ENCODE measurements at regions not wholly inside any gene's neighbourhood (a gene's known extent, or its start where the extent isn't known, plus 50 kb on each side); places are given as distances from the start of the nearest gene placed in this dataset.

DNA sequence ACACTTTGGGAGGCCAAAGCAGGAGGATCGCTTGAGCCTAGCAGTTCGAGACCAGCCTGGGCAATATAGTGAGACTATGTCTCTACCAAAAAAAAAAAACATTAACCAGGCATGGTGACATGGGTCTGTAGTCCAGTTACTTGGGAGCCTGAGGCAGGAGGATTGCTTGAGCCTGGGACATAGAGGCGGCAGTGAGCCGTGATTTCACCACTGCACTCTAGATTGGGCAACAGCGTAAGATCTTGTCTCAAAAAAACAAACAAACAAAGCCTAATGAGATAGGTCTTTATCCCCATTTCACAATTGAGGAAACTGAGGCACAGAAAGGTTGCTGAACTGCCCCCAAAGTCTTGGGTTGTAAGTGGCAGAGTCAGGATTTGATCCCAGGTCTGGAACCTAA is 70.5 kb upstream of the RAD23B start:
- TF ChIP-seq, protein P1, sequence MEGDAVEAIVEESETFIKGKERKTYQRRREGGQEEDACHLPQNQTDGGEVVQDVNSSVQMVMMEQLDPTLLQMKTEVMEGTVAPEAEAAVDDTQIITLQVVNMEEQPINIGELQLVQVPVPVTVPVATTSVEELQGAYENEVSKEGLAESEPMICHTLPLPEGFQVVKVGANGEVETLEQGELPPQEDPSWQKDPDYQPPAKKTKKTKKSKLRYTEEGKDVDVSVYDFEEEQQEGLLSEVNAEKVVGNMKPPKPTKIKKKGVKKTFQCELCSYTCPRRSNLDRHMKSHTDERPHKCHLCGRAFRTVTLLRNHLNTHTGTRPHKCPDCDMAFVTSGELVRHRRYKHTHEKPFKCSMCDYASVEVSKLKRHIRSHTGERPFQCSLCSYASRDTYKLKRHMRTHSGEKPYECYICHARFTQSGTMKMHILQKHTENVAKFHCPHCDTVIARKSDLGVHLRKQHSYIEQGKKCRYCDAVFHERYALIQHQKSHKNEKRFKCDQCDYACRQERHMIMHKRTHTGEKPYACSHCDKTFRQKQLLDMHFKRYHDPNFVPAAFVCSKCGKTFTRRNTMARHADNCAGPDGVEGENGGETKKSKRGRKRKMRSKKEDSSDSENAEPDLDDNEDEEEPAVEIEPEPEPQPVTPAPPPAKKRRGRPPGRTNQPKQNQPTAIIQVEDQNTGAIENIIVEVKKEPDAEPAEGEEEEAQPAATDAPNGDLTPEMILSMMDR (IDR thresholded peaks at IDR 0.05) = no peak
- no peak for DNase-seq
- Histone ChIP-seq H3K9me3 (no peaks in the 10 kb centered on the region), H3K36me3 (no peaks in the 10 kb centered on the region), H3K27ac (no peak overlapping the region), H3K4me1 (no peaks in the 10 kb centered on the region), H3K4me3 (no peak overlapping the region), H3K27me3 (no peaks in the 10 kb centered on the region), H3K9ac (ENCODE audit: low read depth in 2 of 2, low read length in 2 of 2) (no peak overlapping the region)
- intact Hi-C loops (cut with DNase I) = no loop called here

DNA sequence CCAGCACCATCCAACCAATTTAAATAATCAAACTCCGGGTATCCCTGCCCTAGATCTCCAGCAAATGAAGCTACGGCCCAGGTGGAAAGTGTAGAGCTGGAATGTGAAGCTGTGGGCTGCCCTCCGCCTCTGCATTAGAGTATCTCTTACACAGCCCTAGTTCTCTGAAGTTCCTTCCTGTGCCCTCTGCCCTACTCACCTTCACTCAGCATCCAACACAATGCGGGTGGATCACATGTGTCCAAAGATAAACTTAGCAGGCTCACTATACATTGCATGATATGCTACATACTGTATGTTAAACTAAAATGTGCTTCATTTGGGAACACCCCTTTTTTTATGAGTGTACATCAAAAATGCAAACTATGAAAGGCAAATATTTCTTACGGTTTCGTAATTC is 70.0 kb upstream of the RAD23B start:
- Histone ChIP-seq H3K9ac (ENCODE audit: low read depth in 2 of 2, low read length in 2 of 2) (no peak overlapping the region), H3K27ac (no peak overlapping the region), H3K9me3 (no peaks in the 10 kb centered on the region), H3K4me3 (no peak overlapping the region), H3K36me3 (no peaks in the 10 kb centered on the region), H3K27me3 (no peaks in the 10 kb centered on the region), H3K4me1 (no peaks in the 10 kb centered on the region)
- no peak for DNase-seq
- TF ChIP-seq, protein P1 (IDR thresholded peaks at IDR 0.05) = no peak
- intact Hi-C loops (cut with DNase I) = no loop called here

DNA sequence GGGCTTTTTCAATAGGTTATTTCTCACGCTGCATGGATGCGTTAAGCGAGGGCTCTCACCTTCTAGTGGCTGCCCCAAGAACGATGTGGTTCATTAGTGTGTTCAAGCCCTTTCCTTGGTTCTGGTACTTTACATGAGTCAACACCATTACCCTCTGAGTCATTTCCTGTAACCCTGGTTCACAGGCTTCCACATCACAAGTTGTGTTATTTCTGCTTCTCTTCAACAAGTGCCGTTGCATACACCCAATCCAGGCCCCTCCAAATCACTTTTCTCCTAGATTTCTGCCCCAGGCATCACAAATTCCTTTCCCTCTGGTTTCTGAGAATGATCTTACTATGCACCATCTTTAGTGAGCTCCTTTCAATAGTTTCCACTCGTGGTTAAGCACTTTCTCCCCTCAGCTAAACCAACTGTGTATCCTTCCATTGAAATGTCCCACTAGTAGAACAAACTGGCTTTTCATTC is 69.5 kb upstream of the RAD23B start:
- no peak for DNase-seq
- H3K4me3 ChIP-seq = no peak overlapping the region
- no peaks in the 10 kb centered on the region for H3K27me3 ChIP-seq
- H3K9me3 ChIP-seq = no peaks in the 10 kb centered on the region
- no peak overlapping the region for H3K27ac ChIP-seq
- intact Hi-C loops (cut with DNase I) = no loop called here
- TF ChIP-seq, protein P1 (IDR thresholded peaks at IDR 0.05) = no peak
- no peak overlapping the region for H3K9ac ChIP-seq (ENCODE audit: low read depth in 2 of 2, low read length in 2 of 2)
- H3K36me3 ChIP-seq = no peaks in the 10 kb centered on the region
- H3K4me1 ChIP-seq = no peaks in the 10 kb centered on the region

DNA sequence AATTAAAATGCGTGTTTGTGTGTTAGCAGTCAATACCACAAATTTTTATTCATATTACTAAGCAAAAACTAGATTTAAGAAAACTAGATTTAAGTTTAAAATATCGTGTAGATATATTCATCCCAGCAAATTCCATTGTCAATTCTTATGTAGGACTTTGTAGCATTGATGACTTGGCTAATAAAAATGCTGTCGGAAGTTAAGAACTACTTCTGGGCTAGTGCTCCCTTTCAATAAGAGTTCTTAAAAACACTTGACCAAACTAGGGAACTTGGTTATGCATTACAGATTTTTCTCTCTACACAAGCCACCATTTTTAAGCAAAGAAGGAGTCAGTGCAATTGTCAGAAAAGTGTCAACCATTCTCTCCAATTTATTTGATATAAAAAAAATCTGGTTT is 68.7 kb upstream of the RAD23B start:
- Histone ChIP-seq H3K9ac (ENCODE audit: low read depth in 2 of 2, low read length in 2 of 2) (no peak overlapping the region), H3K9me3 (no peaks in the 10 kb centered on the region), H3K36me3 (no peaks in the 10 kb centered on the region), H3K27ac (no peak overlapping the region), H3K4me3 (no peak overlapping the region), H3K27me3 (no peaks in the 10 kb centered on the region), H3K4me1 (no peaks in the 10 kb centered on the region)
- TF ChIP-seq, protein P1 (IDR thresholded peaks at IDR 0.05) = no peak
- DNase-seq = no peak
- intact Hi-C loops (cut with DNase I) = no loop called here

DNA sequence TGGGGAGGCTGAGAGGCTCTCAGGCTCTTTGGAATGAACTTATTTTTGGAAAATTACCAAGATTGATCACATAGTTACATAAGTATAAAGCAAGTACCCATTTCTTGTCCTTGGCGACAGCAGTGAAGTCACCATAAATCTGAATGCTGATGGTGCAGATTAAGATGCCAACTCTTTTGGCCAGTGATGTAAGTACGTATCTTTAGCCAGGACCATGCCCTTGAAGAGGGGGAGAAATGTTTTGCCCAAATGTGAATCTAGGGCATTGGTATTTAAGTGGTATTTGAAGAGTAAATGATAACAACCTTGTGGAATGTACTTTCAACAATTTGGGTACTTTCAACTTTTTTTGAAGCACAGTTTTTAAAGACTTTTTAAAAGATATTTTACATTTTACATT is 68.2 kb upstream of the RAD23B start:
- intact Hi-C loops (cut with DNase I) = no loop called here
- Histone ChIP-seq H3K27me3 (no peaks in the 10 kb centered on the region), H3K4me1 (no peaks in the 10 kb centered on the region), H3K4me3 (no peak overlapping the region), H3K9me3 (no peaks in the 10 kb centered on the region), H3K9ac (ENCODE audit: low read depth in 2 of 2, low read length in 2 of 2) (no peak overlapping the region), H3K36me3 (no peaks in the 10 kb centered on the region), H3K27ac (no peak overlapping the region)
- TF ChIP-seq, protein P1 (IDR thresholded peaks at IDR 0.05) = no peak
- no peak for DNase-seq

DNA sequence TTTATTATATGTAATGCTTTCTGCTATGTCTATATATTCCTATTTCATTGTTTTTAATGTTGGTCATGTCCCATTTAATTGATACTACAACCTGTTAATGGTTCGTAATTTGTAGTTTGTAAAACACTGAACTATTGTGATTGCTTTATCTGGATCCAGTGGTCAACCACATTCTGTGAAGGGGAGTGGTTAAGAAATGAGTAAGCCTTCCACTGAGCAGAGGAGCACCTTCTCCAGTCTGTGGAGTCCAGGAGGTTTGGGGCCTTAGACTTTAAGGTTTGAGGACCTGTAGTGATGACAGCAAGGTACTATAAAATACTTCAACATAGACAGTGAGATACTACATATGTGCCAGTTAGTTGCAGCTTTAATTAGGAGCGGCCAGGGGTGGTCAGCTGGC is 67.7 kb upstream of the RAD23B start:
- TF ChIP-seq, protein P1 (IDR thresholded peaks at IDR 0.05) = no peak
- Histone ChIP-seq H3K27ac (no peak overlapping the region), H3K9me3 (no peaks in the 10 kb centered on the region), H3K36me3 (no peaks in the 10 kb centered on the region), H3K27me3 (no peaks in the 10 kb centered on the region), H3K4me3 (no peak overlapping the region), H3K9ac (ENCODE audit: low read depth in 2 of 2, low read length in 2 of 2) (no peak overlapping the region), H3K4me1 (no peaks in the 10 kb centered on the region)
- no peak for DNase-seq
- intact Hi-C loops (cut with DNase I) = no loop called here
